ENCODE measurements at regions not wholly inside any gene's neighbourhood (a gene's known extent, or its start where the extent isn't known, plus 50 kb on each side); places are given as distances from the start of the nearest gene placed in this dataset.

DNA sequence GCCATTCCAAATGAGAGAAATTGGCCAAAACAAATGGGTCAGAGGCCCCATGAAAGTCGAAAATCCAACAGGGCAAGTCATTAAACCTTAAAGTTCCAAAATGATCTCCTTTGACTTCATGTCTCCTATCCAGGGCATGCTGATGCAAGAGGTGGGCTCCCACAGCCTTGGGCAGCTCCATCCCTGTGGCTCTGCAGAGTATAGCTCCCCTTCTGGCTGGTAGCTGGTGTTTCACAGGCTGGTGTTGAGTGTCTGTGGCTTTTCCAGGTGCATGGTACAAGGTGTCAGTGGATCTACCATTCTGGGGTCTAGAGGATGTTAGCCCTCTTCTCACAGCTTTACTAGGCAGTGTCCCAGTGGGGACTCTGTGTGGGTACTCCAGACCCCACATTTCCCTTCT, 115.2 kb upstream of the LAMA2 start:
- TF ChIP-seq Cebpa-rat (IDR thresholded peaks at IDR 0.05) = no peak
- Histone ChIP-seq H3K27me3 (no peaks in the 10 kb centered on the region), H3K4me3 (no peak overlapping the region)

DNA sequence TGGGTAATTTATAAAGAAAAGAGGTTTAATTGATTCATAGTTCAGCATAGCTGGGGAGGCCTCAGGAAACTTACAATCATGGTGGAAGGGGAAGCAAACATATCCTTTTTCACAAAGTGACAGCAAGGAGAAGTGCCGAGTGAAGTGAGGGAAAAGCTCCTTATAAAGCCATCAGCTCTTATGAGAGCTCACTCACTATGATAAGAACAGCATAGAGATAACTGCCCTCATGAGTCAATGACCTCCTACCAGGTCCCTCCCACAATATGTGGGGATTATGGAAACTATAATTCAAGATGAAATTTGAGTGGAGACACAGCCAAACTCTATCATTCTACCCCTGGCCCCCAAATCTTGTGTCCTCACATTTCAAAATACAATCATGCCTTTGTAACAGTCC, 115.8 kb upstream of the LAMA2 start:
- peaks cover 6% of the 10 kb centered on the region for H3K9me3 ChIP-seq
- H3K27ac ChIP-seq = no peak overlapping the region
- H3K36me3 ChIP-seq = no peaks in the 10 kb centered on the region
- H3K4me2 ChIP-seq = no peak overlapping the region
- TF ChIP-seq Cebpa-rat (IDR thresholded peaks at IDR 0.05) = no peak
- no peaks in the 10 kb centered on the region for H4K20me1 ChIP-seq
- H3K9ac ChIP-seq = no peak overlapping the region
- H3K27me3 ChIP-seq = no peaks in the 10 kb centered on the region
- H3K4me3 ChIP-seq = no peak overlapping the region
- no peaks in the 10 kb centered on the region for H3K4me1 ChIP-seq

More for the DNA sequence above, 115.2 kb upstream of the LAMA2 start:
- Histone ChIP-seq H3K4me2 (no peak overlapping the region), H3K9me3 (peaks cover 6% of the 10 kb centered on the region), H3K27ac (no peak overlapping the region), H3K36me3 (no peaks in the 10 kb centered on the region), H4K20me1 (no peaks in the 10 kb centered on the region), H3K9ac (no peak overlapping the region), H3K4me1 (no peaks in the 10 kb centered on the region)

DNA sequence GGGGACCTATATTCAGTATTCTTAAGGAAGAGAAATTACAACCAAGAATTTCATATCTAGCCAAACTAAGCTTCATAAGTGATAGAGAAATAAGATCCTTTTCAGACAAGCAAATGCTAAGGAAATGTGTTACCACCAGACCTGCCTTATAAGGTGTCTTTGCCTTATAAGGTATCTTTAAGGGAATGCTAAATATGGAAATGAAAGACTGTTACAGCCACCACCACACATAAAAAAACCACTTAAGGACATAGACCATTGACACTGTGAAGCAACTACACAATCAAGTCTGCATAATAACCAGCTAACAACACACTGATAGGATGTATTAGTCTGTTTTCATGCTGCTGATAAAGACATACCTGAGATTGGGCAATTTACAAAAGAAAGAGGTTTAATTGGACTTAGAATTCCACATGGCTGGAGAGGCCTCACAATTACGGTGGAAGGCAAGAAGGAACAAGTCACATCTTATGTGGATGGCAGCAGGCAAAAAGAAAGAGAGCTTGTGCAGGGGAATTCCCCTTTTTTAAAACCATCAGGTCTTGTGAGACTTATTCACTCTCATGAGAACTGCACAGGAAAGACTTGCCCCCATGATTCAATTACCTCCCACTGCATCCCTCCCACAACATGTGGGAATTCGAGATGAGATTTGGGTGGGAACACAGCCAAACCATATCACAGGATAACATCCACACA, 119.2 kb upstream of the LAMA2 start:
- Histone ChIP-seq H3K27me3 (no peaks in the 10 kb centered on the region), H4K20me1 (no peaks in the 10 kb centered on the region), H3K9me3 (peaks cover 6% of the 10 kb centered on the region), H3K9ac (no peak overlapping the region), H3K4me2 (no peak overlapping the region), H3K36me3 (no peaks in the 10 kb centered on the region), H3K4me3 (no peak overlapping the region), H3K4me1 (no peaks in the 10 kb centered on the region), H3K27ac (no peak overlapping the region)
- no peak for TF ChIP-seq Cebpa-rat (IDR thresholded peaks at IDR 0.05)

DNA sequence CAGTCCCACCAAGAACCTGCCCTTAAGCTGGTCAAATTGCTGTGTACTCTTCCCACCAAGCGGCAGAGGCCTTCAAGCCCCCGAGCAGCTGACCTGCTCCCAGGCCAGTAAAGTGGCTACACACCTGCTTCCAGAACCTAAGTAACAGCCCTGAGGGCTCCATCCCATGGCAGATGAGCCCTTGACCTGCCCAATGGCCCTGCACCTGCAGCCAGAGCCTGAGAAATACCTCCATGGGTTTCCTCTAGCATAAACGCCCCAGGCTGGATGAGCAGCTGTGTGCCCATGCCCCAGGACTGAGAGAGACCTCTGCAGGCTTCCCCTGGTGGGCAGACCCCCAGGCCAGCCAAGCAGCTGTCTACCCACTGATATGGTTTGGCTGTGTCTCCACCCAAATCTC, 123.0 kb upstream of the LAMA2 start:
- TF ChIP-seq Cebpa-rat (IDR thresholded peaks at IDR 0.05) = no peak
- H3K27ac ChIP-seq = no peak overlapping the region

DNA sequence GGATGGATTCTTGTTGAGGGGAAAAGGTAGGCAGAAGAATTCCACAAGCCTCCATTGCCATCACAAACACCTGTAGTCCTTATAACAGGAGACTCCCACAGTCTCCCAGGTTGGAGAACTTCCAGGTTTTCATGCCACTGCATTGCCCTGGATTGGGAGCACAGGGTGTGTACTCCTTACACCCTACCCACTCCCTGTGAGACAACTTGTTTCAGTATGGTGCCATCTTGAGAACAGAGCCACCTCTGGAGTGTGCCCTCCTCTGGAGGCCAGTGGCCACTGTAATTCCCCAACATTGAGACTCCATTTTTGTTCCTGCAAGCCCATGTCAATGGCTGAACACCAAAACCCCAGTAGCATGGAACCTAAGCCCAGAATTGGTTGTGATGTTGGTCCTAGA, 123.5 kb upstream of the LAMA2 start:
- Histone ChIP-seq H3K27me3 (no peaks in the 10 kb centered on the region), H3K4me3 (no peak overlapping the region), H3K4me2 (no peak overlapping the region), H4K20me1 (no peaks in the 10 kb centered on the region), H3K36me3 (no peaks in the 10 kb centered on the region), H3K27ac (no peak overlapping the region), H3K4me1 (no peaks in the 10 kb centered on the region), H3K9ac (no peak overlapping the region), H3K9me3 (no peaks in the 10 kb centered on the region)
- TF ChIP-seq Cebpa-rat (IDR thresholded peaks at IDR 0.05) = no peak

More for the DNA sequence above, 123.0 kb upstream of the LAMA2 start:
- H3K27me3 ChIP-seq = no peaks in the 10 kb centered on the region
- no peaks in the 10 kb centered on the region for H3K36me3 ChIP-seq
- no peaks in the 10 kb centered on the region for H3K9me3 ChIP-seq
- H3K9ac ChIP-seq = no peak overlapping the region
- H3K4me3 ChIP-seq = no peak overlapping the region
- no peaks in the 10 kb centered on the region for H3K4me1 ChIP-seq
- H3K4me2 ChIP-seq = no peak overlapping the region
- no peaks in the 10 kb centered on the region for H4K20me1 ChIP-seq

DNA sequence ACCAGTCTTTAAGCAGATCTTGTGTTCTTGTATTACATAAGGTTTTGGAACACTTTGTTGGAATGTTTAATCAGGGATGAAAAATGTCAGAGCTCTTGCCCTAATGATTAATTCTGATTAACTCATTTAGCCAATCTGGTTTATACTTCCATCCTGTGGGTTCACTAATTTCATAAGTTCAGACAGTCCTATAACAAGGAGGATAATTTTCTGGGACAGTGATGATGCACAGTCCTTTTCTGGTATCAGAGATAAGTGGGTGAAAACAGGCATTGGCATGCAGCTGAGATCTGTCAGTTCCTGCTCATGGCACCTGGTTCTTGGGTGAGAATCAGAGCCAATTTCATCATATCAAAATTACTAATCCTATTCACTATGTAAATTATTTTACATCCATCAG, 125.0 kb upstream of the LAMA2 start:
- Histone ChIP-seq H3K9me3 (no peaks in the 10 kb centered on the region), H3K27me3 (no peaks in the 10 kb centered on the region), H3K36me3 (no peaks in the 10 kb centered on the region), H3K4me3 (no peak overlapping the region), H3K9ac (no peak overlapping the region), H3K27ac (no peak overlapping the region), H4K20me1 (no peaks in the 10 kb centered on the region), H3K4me1 (no peaks in the 10 kb centered on the region), H3K4me2 (no peak overlapping the region)
- TF ChIP-seq Cebpa-rat (IDR thresholded peaks at IDR 0.05) = no peak

DNA sequence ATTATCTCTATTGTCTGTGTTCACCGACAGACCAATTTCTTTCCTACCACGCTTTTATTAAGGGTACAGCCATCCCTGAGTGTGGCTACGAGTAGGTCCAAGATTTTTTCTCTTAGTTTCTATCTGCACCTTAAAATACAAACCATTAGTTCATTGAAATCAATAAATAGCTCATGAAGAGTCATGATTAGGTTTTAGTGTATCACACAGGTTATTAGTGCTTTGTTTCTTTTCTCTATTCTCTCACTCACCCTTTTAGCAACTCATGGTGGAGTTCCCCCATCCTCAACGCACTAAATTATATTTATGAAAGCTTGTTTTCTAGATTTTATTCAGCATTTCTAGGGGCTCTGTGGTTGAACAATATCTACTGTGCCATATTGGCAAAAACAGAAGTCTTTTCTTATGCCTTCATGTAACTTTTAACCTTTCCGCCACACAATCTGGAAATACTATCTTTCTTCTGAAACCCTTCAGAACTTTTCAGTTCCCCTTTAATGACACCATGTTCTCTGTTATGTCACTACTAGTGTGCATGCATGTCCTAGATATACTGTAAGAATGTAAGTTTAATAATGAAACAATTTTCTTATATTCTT, 128.2 kb upstream of the LAMA2 start:
- Histone ChIP-seq H3K27ac (no peak overlapping the region), H3K27me3 (no peaks in the 10 kb centered on the region), H3K9ac (no peak overlapping the region), H3K4me3 (no peak overlapping the region), H3K36me3 (no peaks in the 10 kb centered on the region), H3K9me3 (no peaks in the 10 kb centered on the region), H3K4me1 (no peaks in the 10 kb centered on the region), H3K4me2 (no peak overlapping the region), H4K20me1 (no peaks in the 10 kb centered on the region)
- no peak for TF ChIP-seq Cebpa-rat (IDR thresholded peaks at IDR 0.05)

DNA sequence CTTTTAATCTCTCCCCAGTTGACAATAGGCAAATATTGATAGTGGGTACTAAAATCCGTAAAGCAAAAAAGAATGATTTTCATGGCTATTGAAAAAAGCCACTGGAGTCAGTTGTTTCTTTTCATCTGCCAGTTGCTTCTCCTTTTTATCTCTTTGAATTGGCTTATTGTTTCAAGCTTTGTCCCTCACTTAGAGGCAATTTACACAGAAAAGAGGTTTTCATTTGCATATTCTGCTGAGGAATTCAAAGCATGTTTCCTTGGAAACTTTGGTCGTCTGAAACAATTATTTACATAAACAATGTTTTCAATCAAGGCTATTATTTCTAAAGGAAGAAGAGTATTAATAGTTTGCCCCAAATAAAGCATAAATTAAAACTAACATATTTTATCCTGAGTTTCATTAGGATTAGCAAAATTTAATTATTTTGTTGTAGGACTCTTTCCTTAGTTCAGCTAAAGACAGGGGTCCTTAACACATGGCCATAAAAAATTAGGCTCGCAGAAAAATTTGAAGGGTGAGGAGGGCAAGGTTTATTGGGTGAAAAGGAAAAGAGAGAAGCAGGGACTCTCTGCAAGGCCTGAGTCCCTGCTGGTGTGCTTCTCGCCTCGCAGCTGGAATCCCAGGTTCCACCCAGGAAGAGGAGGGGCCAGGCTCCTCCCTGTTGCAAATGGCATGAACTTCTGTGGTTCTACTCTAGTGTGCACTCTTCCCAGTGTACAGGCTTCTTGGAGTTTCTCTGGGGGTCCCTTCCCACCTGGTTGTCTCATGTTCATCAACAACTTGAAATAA, 138.8 kb upstream of the LAMA2 start:
- Histone ChIP-seq H3K36me3 (no peaks in the 10 kb centered on the region), H3K27me3 (no peaks in the 10 kb centered on the region), H3K9me3 (no peaks in the 10 kb centered on the region), H3K4me3 (no peak overlapping the region), H3K9ac (no peak overlapping the region), H3K27ac (no peak overlapping the region), H4K20me1 (no peaks in the 10 kb centered on the region), H3K4me2 (no peak overlapping the region), H3K4me1 (no peaks in the 10 kb centered on the region)
- TF ChIP-seq Cebpa-rat (IDR thresholded peaks at IDR 0.05) = no peak

DNA sequence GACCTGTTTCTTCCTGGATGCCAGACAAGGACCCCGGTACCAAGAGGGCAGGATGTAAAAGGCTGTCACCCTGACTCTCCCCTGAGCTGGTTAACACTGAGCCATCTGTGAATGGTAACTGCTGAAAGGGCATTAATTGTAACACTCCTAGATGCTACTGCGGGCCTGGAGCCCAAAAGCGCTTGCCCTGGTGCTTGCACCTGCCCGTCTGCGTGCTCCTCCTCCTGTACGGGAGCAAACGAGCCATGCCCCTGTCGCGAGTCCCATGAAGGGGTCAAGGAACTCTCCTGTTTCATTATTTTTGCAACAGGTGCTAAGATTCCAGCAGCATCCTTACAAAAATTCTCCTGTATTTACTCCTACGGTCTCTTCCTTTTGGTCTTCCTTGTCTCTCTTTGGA, 140.0 kb upstream of the LAMA2 start:
- TF ChIP-seq Cebpa-rat (IDR thresholded peaks at IDR 0.05) = no peak
- no peaks in the 10 kb centered on the region for H3K36me3 ChIP-seq
- no peaks in the 10 kb centered on the region for H3K4me1 ChIP-seq

DNA sequence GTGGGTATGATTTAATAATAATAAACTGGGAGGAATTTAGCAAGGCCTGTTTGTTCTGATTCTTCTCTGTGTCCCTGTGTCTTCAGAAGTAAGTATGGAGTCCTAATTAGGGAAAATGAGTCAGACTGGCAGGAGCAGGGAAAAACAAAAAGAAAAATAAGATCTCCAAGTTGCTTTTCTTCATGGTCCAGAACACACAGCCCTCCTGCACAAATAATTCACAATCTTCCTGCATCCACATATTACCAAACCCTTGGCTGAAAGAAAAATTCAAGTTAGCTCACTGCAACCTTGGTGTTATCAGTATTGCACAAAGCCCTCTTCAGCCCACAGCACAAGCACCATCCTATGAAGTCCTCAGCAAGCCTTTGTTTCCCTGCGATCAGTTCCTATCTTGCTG, 142.0 kb upstream of the LAMA2 start:
- Histone ChIP-seq H3K9ac (no peak overlapping the region), H3K9me3 (no peaks in the 10 kb centered on the region), H3K27me3 (no peaks in the 10 kb centered on the region), H4K20me1 (no peaks in the 10 kb centered on the region), H3K4me2 (no peak overlapping the region), H3K4me1 (no peaks in the 10 kb centered on the region), H3K4me3 (no peak overlapping the region), H3K36me3 (no peaks in the 10 kb centered on the region), H3K27ac (no peak overlapping the region)
- TF ChIP-seq Cebpa-rat (IDR thresholded peaks at IDR 0.05) = no peak

More for the DNA sequence above, 140.0 kb upstream of the LAMA2 start:
- Histone ChIP-seq H3K9ac (no peak overlapping the region), H3K27me3 (no peaks in the 10 kb centered on the region), H4K20me1 (no peaks in the 10 kb centered on the region), H3K4me2 (no peak overlapping the region), H3K9me3 (no peaks in the 10 kb centered on the region), H3K27ac (no peak overlapping the region), H3K4me3 (no peak overlapping the region)

All from BLaER1 (cell line).